ENCODE measurements at regions not wholly inside any gene's neighbourhood (a gene's known extent, or its start where the extent isn't known, plus 50 kb on each side); places are given as distances from the start of the nearest gene placed in this dataset.
"Not testable (repeated sequence)": the region's sequence is repeated elsewhere in the genome, so short reads cannot be mapped to it uniquely, and the experiment has no call there.

DNA sequence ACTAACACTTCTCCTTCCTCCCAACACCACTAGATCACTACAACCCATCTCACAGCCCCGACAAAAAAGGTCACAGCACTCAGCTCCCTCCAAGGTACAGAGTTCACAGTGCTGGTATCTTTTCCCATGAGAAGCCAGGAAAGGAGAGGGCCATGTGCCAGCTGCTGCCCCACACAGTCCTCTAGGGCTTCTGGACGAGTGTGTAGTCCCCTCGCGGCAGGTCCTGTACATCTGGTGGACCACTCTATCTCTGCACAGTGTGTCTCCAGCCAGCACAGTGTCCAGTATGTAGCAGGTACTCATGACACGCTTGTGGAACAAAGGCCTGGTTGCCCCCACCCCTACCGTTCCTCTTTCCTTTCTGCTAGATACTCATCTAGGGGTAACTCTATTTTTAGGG is 134.4 kb upstream of the FOXN3 start:
- TF ChIP-seq, protein P1, sequence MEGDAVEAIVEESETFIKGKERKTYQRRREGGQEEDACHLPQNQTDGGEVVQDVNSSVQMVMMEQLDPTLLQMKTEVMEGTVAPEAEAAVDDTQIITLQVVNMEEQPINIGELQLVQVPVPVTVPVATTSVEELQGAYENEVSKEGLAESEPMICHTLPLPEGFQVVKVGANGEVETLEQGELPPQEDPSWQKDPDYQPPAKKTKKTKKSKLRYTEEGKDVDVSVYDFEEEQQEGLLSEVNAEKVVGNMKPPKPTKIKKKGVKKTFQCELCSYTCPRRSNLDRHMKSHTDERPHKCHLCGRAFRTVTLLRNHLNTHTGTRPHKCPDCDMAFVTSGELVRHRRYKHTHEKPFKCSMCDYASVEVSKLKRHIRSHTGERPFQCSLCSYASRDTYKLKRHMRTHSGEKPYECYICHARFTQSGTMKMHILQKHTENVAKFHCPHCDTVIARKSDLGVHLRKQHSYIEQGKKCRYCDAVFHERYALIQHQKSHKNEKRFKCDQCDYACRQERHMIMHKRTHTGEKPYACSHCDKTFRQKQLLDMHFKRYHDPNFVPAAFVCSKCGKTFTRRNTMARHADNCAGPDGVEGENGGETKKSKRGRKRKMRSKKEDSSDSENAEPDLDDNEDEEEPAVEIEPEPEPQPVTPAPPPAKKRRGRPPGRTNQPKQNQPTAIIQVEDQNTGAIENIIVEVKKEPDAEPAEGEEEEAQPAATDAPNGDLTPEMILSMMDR (IDR thresholded peaks at IDR 0.05), result no peak
- no peak for ATAC-seq

DNA sequence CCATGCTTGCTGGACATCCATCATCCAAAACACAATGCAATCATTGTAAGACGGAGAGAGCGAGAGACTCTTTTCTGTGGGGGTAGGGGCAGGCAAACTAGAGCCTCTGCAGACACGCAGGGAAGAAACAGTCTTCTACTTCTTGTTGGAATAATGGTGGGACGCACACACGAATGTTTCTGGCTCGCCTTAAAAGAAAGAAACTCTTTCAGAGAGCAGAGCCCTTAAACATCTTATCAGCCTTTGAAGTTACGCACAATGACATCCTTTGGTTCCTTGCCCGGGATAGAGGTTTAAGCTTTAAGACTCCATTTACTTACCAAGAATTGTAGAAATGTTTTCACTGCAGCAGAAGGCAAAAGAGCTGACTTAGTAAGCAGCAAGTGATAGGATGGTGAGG is 133.8 kb upstream of the FOXN3 start:
- Histone ChIP-seq H3K27me3 (no peaks in the 10 kb centered on the region), H3K27ac (no peak overlapping the region), H3K4me3 (no peak overlapping the region), H3K9me3 (no peaks in the 10 kb centered on the region), H3K4me1 (no peaks in the 10 kb centered on the region), H3K36me3 (no peaks in the 10 kb centered on the region)
- DNase-seq, result no peak
- intact Hi-C loops (cut with DNase I), result no loop called here
- TF ChIP-seq, protein P1 (IDR thresholded peaks at IDR 0.05), result no peak
- no peak for ATAC-seq

More for the DNA sequence above, 134.4 kb upstream of the FOXN3 start:
- Histone ChIP-seq H3K27ac (no peak overlapping the region), H3K9me3 (no peaks in the 10 kb centered on the region), H3K27me3 (no peaks in the 10 kb centered on the region), H3K4me1 (no peaks in the 10 kb centered on the region), H3K4me3 (no peak overlapping the region), H3K36me3 (no peaks in the 10 kb centered on the region)
- no peak for DNase-seq
- intact Hi-C loops (cut with DNase I), result no loop called here

DNA sequence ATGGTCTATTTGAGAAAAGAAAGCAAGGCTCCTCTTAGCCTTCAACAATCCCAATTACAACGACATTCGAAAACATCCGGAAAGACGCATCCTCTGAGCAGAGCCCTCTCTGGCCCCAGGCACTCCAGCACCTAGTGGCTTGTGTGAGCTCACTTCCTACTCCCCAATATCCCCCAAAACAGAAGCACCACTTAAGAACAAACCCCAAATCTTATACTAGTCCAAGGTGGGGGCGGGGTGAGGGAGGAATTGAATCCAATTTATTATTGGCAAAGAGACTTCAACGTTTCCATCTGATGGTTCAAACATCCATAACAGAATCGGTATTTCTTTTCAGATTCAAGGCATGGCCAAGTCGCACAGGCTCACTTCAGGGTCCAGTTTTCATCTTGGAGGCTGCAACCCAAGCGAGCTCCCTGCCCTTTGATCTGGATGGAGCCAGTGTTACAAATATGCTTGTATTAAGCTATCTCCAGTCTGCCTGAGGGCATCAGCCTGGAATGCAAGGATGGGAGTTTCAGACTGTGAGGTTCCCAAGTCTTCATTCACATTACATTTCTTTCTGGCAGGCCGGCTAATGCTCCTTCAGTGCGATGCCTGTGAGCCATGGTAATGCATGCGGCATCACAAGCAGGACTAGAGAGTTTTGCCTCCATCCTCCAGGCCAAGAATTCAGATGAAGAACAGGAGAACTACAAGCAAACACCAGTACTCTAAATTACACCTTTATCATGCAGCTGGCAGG is 132.5 kb upstream of the FOXN3 start:
- intact Hi-C loops (cut with DNase I), result no loop called here
- Histone ChIP-seq H3K27me3 (no peaks in the 10 kb centered on the region), H3K36me3 (no peaks in the 10 kb centered on the region), H3K4me1 (no peaks in the 10 kb centered on the region), H3K9me3 (no peaks in the 10 kb centered on the region), H3K4me3 (no peak overlapping the region), H3K27ac (no peak overlapping the region)
- ATAC-seq (no peak), DNase-seq (no peak)
- TF ChIP-seq, protein P1 (IDR thresholded peaks at IDR 0.05), result no peak

DNA sequence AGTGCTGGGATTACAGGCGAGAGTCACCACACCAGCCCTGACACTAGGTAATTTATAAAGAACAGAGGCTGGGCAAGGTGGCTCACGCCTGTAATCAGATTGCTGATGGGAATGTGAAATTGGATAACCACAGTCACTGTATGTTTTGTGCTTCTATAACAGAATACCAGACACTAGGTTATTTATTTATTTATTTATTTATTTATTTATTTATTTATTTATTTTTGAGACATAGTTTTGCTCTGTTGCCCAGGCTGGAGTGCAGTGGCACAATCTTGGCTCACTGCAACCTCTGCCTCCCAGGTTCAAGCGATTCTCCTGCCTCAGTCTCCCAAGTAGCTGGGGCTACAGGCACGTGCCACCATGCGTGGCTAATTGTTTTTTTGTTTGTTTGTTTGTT is 130.0 kb upstream of the FOXN3 start:
- H3K27ac ChIP-seq; intact Hi-C loops (cut with DNase I); H3K4me1 ChIP-seq; H3K4me3 ChIP-seq; H3K9me3 ChIP-seq; ATAC-seq; H3K36me3 ChIP-seq; H3K27me3 ChIP-seq; DNase-seq: not testable (repeated sequence)

DNA sequence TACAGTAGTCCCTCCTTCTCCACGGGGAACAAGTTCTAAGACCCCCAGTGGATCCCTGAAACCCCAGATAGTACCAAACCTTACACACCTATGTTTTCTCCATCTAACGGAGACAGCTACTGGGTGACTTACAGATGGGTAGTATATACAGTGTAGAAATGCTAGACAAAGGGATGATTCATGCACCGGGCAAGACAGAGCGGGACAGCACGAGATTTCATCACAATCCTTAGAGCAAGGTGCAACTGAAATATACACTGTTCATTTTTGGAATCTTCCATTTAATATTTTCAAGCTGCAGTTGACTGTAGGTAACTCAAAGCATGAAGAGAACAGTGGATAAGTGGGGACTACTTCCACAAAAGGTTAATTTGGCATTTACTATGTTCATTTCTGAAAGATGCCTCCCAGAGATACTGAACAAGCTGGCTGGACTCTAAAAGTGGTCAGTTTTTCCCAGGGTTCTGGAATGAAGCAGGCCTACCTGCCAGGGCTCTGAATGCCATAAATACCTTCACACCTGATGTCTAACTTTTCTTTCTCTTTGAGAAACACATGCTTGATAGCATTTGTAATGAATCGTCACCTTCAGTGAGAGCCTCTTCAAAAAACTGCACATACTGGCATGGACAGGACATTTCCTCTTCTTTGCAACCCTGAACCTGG is 127.7 kb upstream of the FOXN3 start:
- Histone ChIP-seq H3K4me3 (no peak overlapping the region), H3K27me3 (no peaks in the 10 kb centered on the region), H3K36me3 (no peaks in the 10 kb centered on the region), H3K9me3 (no peaks in the 10 kb centered on the region), H3K4me1 (no peaks in the 10 kb centered on the region), H3K27ac (no peak overlapping the region)
- intact Hi-C loops (cut with DNase I), result no loop called here
- ATAC-seq, result no peak
- TF ChIP-seq, protein P1 (IDR thresholded peaks at IDR 0.05), result no peak
- no peak for DNase-seq

Data from left lung (tissue), 4 donors.